ENCODE measurements at regions not wholly inside any gene's neighbourhood (a gene's known extent, or its start where the extent isn't known, plus 50 kb on each side); places are given as distances from the start of the nearest gene placed in this dataset.

- TF ChIP-seq EZH2 (optimal IDR thresholded peaks at IDR 0.05; ENCODE audit: low read depth, low read length) (no peak), EZH2phosphoT487 (IDR thresholded peaks at IDR 0.05; ENCODE audit: low read length) (no peak)
- TF ChIP-seq, protein P1, sequence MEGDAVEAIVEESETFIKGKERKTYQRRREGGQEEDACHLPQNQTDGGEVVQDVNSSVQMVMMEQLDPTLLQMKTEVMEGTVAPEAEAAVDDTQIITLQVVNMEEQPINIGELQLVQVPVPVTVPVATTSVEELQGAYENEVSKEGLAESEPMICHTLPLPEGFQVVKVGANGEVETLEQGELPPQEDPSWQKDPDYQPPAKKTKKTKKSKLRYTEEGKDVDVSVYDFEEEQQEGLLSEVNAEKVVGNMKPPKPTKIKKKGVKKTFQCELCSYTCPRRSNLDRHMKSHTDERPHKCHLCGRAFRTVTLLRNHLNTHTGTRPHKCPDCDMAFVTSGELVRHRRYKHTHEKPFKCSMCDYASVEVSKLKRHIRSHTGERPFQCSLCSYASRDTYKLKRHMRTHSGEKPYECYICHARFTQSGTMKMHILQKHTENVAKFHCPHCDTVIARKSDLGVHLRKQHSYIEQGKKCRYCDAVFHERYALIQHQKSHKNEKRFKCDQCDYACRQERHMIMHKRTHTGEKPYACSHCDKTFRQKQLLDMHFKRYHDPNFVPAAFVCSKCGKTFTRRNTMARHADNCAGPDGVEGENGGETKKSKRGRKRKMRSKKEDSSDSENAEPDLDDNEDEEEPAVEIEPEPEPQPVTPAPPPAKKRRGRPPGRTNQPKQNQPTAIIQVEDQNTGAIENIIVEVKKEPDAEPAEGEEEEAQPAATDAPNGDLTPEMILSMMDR (IDR thresholded peaks at IDR 0.05; ENCODE audit: low read length) = no peak
These were observed 1511.1 kb downstream of the TECRL start for GRCh38 chr4:62898115-62898514.
